GM23338 (cell line): ENCODE measurements at regions not wholly inside any gene's neighbourhood (a gene's known extent, or its start where the extent isn't known, plus 50 kb on each side); places are given as distances from the start of the nearest gene placed in this dataset.

Experiments
- CREB1 ChIP-seq: fragments of 250-450 bp; sonication (Bioruptor Pico); IDR thresholded peaks from 2 replicates; pipeline ENCODE4 v1.5.0; 2020; ENCODE audit warnings: low read depth, mild to moderate bottlenecking, moderate library complexity
- EZH2 ChIP-seq: fragments of 200-600 bp; sonication (generic); IDR thresholded peaks from one replicate; pipeline ENCODE4 v1.8.0; 2017; ENCODE audit warnings: antibody characterized with exemption, mild to moderate bottlenecking, low read depth; ENCODE audit not compliant: unreplicated experiment
- EZH2phosphoT487 ChIP-seq: fragments of 200-600 bp; sonication (generic); IDR thresholded peaks from one replicate; pipeline ENCODE4 v1.8.1; 2018; ENCODE audit warnings: antibody characterized with exemption; ENCODE audit not compliant: unreplicated experiment
- JUNB ChIP-seq: IDR thresholded peaks from one replicate; pipeline ENCODE4 v1.6.1; 2016; ENCODE audit warnings: antibody characterized with exemption; ENCODE audit not compliant: unreplicated experiment
- NANOG ChIP-seq: IDR thresholded peaks from 2 replicates; pipeline ENCODE4 v1.6.1; 2016; ENCODE audit warnings: antibody characterized with exemption, borderline replicate concordance
- POLR2AphosphoS5 ChIP-seq: IDR thresholded peaks from 2 replicates; pipeline ENCODE4 v1.6.1; 2016; ENCODE audit warnings: antibody characterized with exemption, low read depth
- TF ChIP-seq, protein P1 (sequence below), 2 experiments: fragments of 200-600 bp in 1 of 2; sonication (generic) in 1 of 2; conservative IDR thresholded peaks; 2 replicates each; pipeline versions ENCODE4 v1.5.1 to v1.6.1; 2016 to 2017; ENCODE audit warnings: antibody characterized with exemption in 2 of 2, low read depth in 2 of 2, mild to moderate bottlenecking in 2 of 2, moderate library complexity in 1 of 2
- TF ChIP-seq, protein P2 (sequence below): IDR thresholded peaks from one replicate; pipeline ENCODE4 v1.6.1; 2018; ENCODE audit warnings: antibody characterized with exemption; ENCODE audit not compliant: unreplicated experiment
- TF ChIP-seq, protein P3 (sequence below): fragments of 250-450 bp; sonication (Bioruptor Pico); IDR thresholded peaks from 2 replicates; pipeline ENCODE4 v1.5.0; 2020; ENCODE audit warnings: mild to moderate bottlenecking, moderate library complexity

DNA sequence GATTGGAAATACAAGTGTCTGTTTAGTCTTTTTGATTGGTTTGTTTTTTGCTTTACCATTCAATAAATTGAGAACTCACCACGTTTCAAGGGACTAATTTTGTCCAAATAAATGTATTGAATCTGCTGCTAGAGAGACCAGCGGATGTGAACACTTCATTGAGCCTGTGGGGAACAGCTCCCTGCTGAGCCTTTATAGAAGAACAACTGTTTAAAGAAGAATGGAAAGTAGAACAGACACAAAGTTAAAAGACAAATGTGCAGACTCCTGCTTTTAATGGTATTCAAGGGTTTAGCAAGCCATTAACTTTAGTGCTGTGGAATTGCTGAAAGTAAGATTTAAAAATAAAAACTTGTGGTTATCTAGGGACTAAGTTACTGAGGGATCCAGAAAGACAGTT lies 817.7 kb upstream of the B3GALT2 start:
- no peak for TF ChIP-seq POLR2AphosphoS5
- TF ChIP-seq CREB1 (CRISPR knock-in tag), result no peak
- TF ChIP-seq, protein P1, sequence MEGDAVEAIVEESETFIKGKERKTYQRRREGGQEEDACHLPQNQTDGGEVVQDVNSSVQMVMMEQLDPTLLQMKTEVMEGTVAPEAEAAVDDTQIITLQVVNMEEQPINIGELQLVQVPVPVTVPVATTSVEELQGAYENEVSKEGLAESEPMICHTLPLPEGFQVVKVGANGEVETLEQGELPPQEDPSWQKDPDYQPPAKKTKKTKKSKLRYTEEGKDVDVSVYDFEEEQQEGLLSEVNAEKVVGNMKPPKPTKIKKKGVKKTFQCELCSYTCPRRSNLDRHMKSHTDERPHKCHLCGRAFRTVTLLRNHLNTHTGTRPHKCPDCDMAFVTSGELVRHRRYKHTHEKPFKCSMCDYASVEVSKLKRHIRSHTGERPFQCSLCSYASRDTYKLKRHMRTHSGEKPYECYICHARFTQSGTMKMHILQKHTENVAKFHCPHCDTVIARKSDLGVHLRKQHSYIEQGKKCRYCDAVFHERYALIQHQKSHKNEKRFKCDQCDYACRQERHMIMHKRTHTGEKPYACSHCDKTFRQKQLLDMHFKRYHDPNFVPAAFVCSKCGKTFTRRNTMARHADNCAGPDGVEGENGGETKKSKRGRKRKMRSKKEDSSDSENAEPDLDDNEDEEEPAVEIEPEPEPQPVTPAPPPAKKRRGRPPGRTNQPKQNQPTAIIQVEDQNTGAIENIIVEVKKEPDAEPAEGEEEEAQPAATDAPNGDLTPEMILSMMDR (conservative IDR thresholded peaks at IDR 0.05; ENCODE audit: low read depth in 2 of 2), result no peak
- TF ChIP-seq, protein P2, sequence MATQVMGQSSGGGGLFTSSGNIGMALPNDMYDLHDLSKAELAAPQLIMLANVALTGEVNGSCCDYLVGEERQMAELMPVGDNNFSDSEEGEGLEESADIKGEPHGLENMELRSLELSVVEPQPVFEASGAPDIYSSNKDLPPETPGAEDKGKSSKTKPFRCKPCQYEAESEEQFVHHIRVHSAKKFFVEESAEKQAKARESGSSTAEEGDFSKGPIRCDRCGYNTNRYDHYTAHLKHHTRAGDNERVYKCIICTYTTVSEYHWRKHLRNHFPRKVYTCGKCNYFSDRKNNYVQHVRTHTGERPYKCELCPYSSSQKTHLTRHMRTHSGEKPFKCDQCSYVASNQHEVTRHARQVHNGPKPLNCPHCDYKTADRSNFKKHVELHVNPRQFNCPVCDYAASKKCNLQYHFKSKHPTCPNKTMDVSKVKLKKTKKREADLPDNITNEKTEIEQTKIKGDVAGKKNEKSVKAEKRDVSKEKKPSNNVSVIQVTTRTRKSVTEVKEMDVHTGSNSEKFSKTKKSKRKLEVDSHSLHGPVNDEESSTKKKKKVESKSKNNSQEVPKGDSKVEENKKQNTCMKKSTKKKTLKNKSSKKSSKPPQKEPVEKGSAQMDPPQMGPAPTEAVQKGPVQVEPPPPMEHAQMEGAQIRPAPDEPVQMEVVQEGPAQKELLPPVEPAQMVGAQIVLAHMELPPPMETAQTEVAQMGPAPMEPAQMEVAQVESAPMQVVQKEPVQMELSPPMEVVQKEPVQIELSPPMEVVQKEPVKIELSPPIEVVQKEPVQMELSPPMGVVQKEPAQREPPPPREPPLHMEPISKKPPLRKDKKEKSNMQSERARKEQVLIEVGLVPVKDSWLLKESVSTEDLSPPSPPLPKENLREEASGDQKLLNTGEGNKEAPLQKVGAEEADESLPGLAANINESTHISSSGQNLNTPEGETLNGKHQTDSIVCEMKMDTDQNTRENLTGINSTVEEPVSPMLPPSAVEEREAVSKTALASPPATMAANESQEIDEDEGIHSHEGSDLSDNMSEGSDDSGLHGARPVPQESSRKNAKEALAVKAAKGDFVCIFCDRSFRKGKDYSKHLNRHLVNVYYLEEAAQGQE, result no peak
- TF ChIP-seq EZH2, result no peak
- TF ChIP-seq, protein P3, sequence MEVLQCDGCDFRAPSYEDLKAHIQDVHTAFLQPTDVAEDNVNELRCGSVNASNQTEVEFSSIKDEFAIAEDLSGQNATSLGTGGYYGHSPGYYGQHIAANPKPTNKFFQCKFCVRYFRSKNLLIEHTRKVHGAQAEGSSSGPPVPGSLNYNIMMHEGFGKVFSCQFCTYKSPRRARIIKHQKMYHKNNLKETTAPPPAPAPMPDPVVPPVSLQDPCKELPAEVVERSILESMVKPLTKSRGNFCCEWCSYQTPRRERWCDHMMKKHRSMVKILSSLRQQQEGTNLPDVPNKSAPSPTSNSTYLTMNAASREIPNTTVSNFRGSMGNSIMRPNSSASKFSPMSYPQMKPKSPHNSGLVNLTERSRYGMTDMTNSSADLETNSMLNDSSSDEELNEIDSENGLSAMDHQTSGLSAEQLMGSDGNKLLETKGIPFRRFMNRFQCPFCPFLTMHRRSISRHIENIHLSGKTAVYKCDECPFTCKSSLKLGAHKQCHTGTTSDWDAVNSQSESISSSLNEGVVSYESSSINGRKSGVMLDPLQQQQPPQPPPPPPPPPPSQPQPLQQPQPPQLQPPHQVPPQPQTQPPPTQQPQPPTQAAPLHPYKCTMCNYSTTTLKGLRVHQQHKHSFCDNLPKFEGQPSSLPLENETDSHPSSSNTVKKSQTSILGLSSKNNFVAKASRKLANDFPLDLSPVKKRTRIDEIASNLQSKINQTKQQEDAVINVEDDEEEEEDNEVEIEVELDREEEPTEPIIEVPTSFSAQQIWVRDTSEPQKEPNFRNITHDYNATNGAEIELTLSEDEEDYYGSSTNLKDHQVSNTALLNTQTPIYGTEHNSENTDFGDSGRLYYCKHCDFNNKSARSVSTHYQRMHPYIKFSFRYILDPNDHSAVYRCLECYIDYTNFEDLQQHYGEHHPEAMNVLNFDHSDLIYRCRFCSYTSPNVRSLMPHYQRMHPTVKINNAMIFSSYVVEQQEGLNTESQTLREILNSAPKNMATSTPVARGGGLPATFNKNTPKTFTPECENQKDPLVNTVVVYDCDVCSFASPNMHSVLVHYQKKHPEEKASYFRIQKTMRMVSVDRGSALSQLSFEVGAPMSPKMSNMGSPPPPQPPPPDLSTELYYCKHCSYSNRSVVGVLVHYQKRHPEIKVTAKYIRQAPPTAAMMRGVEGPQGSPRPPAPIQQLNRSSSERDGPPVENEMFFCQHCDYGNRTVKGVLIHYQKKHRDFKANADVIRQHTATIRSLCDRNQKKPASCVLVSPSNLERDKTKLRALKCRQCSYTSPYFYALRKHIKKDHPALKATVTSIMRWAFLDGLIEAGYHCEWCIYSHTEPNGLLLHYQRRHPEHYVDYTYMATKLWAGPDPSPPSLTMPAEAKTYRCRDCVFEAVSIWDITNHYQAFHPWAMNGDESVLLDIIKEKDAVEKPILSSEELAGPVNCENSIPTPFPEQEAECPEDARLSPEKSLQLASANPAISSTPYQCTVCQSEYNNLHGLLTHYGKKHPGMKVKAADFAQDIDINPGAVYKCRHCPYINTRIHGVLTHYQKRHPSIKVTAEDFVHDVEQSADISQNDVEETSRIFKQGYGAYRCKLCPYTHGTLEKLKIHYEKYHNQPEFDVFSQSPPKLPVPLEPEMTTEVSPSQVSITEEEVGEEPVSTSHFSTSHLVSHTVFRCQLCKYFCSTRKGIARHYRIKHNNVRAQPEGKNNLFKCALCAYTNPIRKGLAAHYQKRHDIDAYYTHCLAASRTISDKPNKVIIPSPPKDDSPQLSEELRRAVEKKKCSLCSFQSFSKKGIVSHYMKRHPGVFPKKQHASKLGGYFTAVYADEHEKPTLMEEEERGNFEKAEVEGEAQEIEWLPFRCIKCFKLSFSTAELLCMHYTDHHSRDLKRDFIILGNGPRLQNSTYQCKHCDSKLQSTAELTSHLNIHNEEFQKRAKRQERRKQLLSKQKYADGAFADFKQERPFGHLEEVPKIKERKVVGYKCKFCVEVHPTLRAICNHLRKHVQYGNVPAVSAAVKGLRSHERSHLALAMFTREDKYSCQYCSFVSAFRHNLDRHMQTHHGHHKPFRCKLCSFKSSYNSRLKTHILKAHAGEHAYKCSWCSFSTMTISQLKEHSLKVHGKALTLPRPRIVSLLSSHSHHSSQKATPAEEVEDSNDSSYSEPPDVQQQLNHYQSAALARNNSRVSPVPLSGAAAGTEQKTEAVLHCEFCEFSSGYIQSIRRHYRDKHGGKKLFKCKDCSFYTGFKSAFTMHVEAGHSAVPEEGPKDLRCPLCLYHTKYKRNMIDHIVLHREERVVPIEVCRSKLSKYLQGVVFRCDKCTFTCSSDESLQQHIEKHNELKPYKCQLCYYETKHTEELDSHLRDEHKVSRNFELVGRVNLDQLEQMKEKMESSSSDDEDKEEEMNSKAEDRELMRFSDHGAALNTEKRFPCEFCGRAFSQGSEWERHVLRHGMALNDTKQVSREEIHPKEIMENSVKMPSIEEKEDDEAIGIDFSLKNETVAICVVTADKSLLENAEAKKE, result no peak
- no peak for TF ChIP-seq JUNB
- no peak for TF ChIP-seq EZH2phosphoT487
- no peak for TF ChIP-seq NANOG
